ENCODE measurements at regions not wholly inside any gene's neighbourhood (a gene's known extent, or its start where the extent isn't known, plus 50 kb on each side); places are given as distances from the start of the nearest gene placed in this dataset.

GRCh38 chr20:6693178-6693807 lies 74.2 kb upstream of the BMP2 start:
- no peak for DNase-seq (ENCODE audit: low spot score)

- no peak for DNase-seq (ENCODE audit: low spot score)
Observed at GRCh38 chr20:6692566-6693173, 74.8 kb upstream of the BMP2 start.

GRCh38 chr20:6691516-6691915 lies 76.0 kb upstream of the BMP2 start:
- DNase-seq (ENCODE audit: low spot score), result no peak

GRCh38 chr20:6689339-6689973 lies 78.0 kb upstream of the BMP2 start:
- DNase-seq (ENCODE audit: low spot score), result no peak

- DNase-seq (ENCODE audit: low spot score), result no peak
Observed at GRCh38 chr20:6686171-6686570, 81.3 kb upstream of the BMP2 start.

GRCh38 chr20:6685626-6686025 lies 81.9 kb upstream of the BMP2 start:
- DNase-seq (ENCODE audit: low spot score), result no peak

- DNase-seq (ENCODE audit: low spot score), result no peak
Observed at GRCh38 chr20:6685181-6685582, 82.3 kb upstream of the BMP2 start.

GRCh38 chr20:6683021-6683977 lies 84.2 kb upstream of the BMP2 start:
- no peak for DNase-seq (ENCODE audit: low spot score)

GRCh38 chr20:6680854-6681253 lies 86.6 kb upstream of the BMP2 start:
- DNase-seq (ENCODE audit: low spot score), result no peak

GRCh38 chr20:6680441-6680840 lies 87.0 kb upstream of the BMP2 start:
- no peak for DNase-seq (ENCODE audit: low spot score)

- DNase-seq (ENCODE audit: low spot score), result no peak
Observed at GRCh38 chr20:6679086-6679485, 88.4 kb upstream of the BMP2 start.

GRCh38 chr20:6678101-6678500 lies 89.4 kb upstream of the BMP2 start:
- no peak for DNase-seq (ENCODE audit: low spot score)

- no peak for DNase-seq (ENCODE audit: low spot score)
Observed at GRCh38 chr20:6674831-6675230, 92.7 kb upstream of the BMP2 start.

- no peak for DNase-seq (ENCODE audit: low spot score)
Observed at GRCh38 chr20:6673071-6673470, 94.4 kb upstream of the BMP2 start.

- no peak for DNase-seq (ENCODE audit: low spot score)
Observed at GRCh38 chr20:6671829-6672228, 95.7 kb upstream of the BMP2 start.

GRCh38 chr20:6668546-6668945 lies 98.9 kb upstream of the BMP2 start:
- DNase-seq (ENCODE audit: low spot score), result no peak

- no peak for DNase-seq (ENCODE audit: low spot score)
Observed at GRCh38 chr20:6665621-6666355, 101.7 kb upstream of the BMP2 start.

GRCh38 chr20:6665161-6665560 lies 102.3 kb upstream of the BMP2 start:
- DNase-seq (ENCODE audit: low spot score), result no peak

- DNase-seq (ENCODE audit: low spot score), result no peak
Observed at GRCh38 chr20:6664574-6664973, 102.9 kb upstream of the BMP2 start.

- DNase-seq (ENCODE audit: low spot score), result peak; percentile 68
Observed at GRCh38 chr20:6663751-6664388, 103.6 kb upstream of the BMP2 start.

- DNase-seq (ENCODE audit: low spot score), result no peak
Observed at GRCh38 chr20:6663104-6663503, 104.4 kb upstream of the BMP2 start.

Measured in HT-29 (cell line).